ENCODE measurements at regions not wholly inside any gene's neighbourhood (a gene's known extent, or its start where the extent isn't known, plus 50 kb on each side); places are given as distances from the start of the nearest gene placed in this dataset.
"Not testable (repeated sequence)": the region's sequence is repeated elsewhere in the genome, so short reads cannot be mapped to it uniquely, and the experiment has no call there.

DNA sequence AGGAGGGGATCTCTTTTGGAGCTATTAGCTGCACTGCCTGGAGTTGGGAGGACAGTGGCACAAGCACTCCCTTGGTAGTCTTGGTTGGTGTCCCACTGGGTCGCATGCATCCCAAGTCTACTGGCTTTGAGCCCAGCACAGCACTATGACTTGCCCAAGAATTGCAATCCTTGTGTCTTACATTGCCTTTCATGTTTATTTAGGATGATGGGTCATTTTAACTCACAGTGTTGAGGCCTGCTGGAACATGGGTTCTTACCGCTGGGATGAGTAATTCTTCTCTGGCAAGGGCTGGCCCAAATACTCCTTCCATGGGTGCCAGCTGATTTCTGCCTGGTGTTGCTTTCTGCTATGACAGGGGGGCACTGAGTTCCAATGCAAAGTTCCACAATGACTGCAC is 185.5 kb downstream of the TEX13C start:
- DNase-seq (ENCODE audit: low read depth): no peak

DNA sequence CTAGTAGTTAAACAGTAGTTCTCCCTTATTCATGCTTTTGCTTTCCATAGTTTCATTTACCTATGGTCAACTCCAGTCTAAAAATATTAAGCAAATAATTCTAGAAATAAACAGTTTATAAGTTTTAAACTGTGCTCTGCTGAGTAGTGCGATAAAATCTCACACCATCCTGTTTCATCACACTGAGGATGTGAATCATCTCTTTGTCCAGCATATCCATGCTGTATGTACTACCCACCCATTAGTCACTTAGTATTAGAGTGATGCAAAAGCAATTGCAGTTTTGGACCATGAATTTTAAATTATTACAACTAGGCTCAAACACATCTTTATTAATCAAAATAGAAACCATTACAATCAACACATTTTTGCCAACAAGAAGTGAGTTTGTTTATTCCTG is 187.4 kb downstream of the TEX13C start:
- DNase-seq (ENCODE audit: low read depth): no peak

DNA sequence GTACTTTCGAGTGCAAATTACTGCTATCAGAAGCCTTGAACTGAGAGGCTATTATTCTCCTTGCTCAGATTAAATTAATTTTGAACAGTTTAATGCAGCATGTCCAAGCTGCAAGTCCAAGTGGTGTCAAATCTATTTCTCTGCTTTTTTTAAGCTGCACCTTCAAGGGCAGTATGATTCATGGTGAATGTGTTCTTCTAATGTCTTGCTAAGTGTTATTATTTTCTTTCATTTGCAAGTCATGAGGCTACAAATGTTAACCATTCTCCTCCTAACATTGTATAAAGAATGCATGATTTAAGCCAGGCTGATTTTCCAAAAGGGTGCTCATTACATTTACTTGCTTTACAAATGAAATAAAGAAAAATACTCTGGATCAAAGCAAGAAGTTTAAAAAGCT is 200.4 kb downstream of the TEX13C start:
- no peak for DNase-seq (ENCODE audit: low read depth)

- DNase-seq (ENCODE audit: low read depth): no peak
Measured at GRCh38 chrX:125522752-125523151, 203.1 kb downstream of the TEX13C start.

GRCh38 chrX:125532411-125533089 is 212.9 kb downstream of the TEX13C start:
- no peak for DNase-seq (ENCODE audit: low read depth)

DNA sequence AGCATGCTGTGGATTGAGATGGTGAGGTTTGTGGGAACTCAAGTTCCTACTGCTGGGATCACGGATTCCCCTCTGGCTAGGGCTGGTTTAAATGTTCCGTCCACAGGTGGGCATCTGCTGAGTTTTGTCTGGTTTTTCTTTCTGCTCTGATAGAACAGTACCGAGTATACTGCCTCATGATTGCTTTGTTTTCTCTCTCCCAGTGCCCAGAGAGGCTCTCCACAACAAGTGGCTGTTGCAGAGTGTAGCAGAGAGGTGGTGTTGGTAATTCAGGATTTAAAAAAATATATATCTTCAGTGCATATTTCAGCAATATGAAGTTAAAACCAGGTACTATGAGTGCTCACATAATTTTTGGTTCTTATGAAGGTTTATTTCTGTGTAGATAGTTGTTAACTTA is 213.7 kb downstream of the TEX13C start:
- no peak for DNase-seq (ENCODE audit: low read depth)

GRCh38 chrX:125544031-125544660 is 224.5 kb downstream of the TEX13C start:
- DNase-seq (ENCODE audit: low read depth): no peak

- no peak for DNase-seq (ENCODE audit: low read depth)
Measured at GRCh38 chrX:125544856-125545255, 225.2 kb downstream of the TEX13C start.

GRCh38 chrX:125577479-125577878 is 257.8 kb downstream of the TEX13C start:
- no peak for DNase-seq (ENCODE audit: low read depth)

DNA sequence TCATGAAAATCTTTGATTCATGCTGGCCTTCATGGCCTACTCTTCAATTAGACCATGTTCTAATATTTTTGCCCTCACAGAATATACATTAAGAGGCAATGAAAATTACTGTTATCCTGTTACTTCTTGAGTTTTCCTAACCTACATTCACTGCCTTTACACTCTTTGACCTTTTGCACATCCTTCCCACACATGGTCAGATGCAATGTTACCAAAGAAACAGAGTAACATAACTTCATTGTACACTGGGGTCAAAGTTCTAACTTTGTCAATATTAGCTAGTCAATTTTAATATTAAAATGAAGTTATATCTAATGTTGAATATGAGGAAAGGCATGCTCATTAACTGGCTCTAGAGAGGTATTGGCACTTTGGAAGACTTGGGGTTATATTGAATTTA is 284.8 kb downstream of the TEX13C start:
- no peak for DNase-seq (ENCODE audit: low read depth)

GRCh38 chrX:125605145-125605544 is 285.5 kb downstream of the TEX13C start:
- no peak for DNase-seq (ENCODE audit: low read depth)

DNA sequence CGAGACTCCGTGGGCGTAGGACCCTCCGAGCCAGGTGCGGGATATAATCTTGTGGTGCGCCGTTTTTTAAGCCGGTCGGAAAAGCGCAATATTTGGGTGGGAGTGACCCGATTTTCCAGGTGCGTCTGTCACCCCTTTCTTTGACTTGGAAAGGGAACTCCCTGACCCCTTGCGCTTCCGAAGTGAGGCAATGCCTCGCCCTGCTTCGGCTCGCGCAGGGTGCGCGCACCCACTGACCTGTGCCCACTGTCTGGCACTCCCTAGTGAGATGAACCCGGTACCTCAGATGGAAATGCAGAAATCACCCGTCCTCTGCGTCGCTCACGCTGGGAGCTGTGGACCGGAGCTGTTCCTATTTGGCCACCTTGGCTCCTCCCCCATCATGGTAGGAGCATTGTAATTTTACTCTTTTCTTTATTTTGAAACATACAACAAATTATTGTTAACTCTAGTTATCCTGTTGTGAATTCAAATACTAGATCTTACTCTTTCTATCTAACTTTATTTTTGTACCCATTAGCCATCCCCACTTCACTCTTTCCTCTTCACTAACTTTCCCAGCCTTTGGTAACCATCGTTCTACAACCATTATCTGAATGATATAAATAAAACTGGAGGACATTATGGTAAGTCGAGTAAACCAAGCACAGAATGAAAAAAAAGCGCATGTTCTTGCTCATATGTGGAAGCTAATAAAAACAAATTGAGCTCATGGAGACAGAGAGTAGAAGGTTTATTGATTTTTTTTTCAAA is 295.1 kb downstream of the TEX13C start:
- not testable (repeated sequence) for DNase-seq (ENCODE audit: low read depth)

DNA sequence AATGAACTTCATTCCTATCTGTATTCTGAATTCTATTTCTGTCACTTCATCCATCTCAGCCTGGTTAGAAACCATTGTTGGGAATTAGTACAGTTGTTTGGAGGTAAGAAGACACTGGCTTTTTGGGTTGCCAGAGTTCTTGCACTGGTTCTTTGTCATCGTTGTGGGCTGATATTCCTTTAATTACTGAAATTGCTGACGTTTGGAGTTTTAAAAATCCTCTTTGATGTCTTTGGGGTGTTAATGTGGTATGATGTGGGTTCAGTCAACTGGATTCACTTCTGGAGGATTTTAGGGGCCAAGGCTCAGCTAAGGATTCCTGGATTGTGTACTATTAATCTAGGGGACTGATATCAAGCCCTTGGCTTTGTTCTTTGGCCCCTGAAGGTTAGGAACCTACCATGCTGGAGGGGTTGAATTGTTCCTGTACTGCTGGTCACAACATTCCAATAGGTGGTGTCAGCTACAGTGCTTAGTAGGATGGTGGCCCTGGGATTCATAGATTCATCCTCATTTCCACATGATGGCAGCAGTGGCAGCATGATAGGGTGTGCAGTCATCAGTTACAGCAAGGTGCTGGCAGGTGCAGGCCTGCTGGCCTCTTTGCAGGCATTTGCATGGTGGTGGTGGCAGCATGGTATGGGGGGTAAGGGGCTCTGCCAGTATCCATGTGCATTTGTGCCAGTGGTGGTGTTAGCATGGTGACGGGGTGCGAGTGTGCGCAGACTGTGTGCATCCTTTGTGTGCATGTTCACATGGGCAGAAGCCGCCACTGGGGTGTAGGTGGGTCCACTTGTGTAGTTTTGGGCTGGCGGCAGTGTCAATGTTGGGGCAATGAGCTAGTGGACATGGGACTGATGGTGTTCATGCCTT is 301.3 kb downstream of the TEX13C start:
- no peak for DNase-seq (ENCODE audit: low read depth)

DNA sequence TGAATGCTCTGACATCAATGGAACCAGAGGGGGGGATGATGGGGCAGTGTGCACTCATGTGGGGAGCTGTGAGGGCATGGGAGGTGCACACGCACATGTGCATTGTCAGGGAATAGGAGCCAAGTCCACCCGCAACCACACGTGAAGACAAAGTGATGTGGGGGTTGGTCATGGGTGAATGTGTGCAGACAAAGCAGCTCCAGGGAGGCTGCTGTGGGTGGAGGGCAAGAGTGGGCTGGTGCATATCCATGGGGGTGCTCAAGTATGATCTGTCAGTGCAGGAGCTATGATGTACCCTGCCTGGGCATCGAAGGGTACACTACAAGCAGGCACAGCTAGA is 301.9 kb downstream of the TEX13C start:
- no peak for DNase-seq (ENCODE audit: low read depth)

- peak; percentile 1 for DNase-seq (ENCODE audit: low read depth)
Measured at GRCh38 chrX:125622899-125623298, 303.2 kb downstream of the TEX13C start.

DNA sequence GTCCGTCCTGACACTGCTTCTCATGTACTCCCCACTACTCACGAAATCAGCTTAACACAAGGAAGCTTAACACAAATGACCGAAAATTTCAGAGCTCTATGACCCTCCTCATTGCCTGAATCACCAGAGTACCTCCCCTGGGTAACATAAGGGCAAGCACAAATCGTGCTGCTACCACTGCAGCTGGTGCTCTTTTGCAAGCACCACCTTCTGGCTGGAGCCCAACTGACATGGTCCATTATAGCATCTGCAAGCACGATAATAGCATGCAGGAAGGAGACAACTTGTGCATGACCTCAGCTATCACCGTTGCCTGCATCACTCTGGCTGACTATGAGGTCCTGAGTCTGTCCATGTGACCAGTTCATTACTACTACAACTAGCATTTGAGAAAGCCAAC is 308.0 kb downstream of the TEX13C start:
- DNase-seq (ENCODE audit: low read depth): no peak

DNA sequence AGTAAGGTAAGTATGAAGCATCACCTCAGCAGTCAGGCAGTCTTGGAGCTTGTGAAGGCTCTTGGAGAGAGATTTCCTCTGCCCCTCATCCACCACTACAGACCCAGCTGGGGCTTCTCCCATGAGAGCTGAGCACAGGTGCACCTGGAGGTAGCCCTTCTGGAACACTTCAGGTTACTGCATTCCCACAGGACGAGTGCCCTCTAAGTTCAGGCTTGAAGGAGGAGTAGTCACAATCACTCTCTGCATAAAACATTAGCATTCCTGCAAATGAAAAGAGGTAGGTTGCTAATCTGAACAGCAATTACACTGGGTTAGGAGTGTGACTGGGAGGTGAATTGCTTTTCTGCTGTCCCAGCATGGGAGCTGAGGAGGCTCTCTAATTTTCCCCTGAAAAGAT is 308.8 kb downstream of the TEX13C start:
- DNase-seq (ENCODE audit: low read depth): no peak

- no peak for DNase-seq (ENCODE audit: low read depth)
Measured at GRCh38 chrX:125641405-125641804, 321.7 kb downstream of the TEX13C start.

DNA sequence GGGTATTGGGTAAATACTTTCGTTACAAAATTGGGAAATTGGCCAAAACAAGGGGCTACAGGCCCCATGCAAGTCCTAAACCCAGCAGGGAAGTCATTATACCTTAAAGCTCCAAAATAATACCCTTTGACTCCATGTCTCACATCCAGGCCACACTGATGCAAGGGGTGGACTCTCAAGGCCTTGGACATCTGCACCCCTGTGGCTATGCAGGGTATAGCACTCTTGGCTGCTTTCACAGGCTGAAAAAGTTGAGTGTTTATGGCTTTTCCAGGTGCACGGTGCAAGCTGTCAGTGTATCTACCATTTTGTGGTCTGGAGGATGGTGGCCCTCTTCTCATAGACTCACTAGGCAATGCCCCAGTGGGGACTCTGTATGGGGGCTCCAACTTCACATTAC is 326.5 kb downstream of the TEX13C start:
- DNase-seq (ENCODE audit: low read depth): no peak

DNA sequence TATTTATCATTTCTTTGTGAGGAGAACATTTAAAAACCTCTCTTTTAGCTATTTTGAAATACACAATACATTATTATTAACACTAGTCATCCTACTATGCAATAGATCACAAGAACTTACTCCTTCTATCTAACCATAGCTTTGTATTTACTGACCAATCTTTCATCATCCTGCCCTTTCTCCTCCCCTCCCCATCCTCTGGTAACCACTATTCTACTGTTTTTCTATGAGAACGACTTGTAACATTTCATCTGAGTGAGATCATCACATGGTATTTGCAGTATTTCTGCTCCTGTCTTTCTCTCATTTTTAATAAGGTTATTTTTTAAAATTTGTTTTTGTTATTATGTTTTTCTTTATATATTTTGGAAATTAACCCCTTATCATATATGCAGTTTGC is 331.8 kb downstream of the TEX13C start:
- DNase-seq (ENCODE audit: low read depth): no peak

DNA sequence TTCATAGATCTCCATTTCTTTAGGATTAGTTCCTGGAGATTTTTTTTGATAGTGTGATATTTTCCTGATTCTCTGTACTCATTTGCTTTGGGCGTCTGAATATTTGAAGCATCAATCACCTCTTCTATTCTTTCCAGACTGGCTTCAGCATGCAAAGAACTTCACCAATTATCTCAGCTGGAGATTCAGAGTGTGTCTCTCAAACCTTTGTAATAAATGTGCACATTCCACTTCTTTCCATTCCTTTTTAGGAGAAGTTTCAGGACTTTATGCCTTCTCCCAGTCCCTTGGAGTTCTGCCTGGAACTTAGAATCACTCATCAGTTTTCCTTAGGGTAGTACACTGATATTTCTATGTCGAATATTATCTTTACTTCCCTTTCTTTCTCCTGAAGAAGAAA is 334.8 kb downstream of the TEX13C start:
- no peak for DNase-seq (ENCODE audit: low read depth)

GRCh38 chrX:125673758-125674157 is 354.1 kb downstream of the TEX13C start:
- no peak for DNase-seq (ENCODE audit: low read depth)
